HEK293 (cell line): ENCODE measurements at regions not wholly inside any gene's neighbourhood (a gene's known extent, or its start where the extent isn't known, plus 50 kb on each side); places are given as distances from the start of the nearest gene placed in this dataset.

Source experiments
- CTCF ChIA-PET: fragments of 350-600 bp; formaldehyde crosslinking; extraction: SDS; loops from one replicate; lab custom pipeline; 2021; ENCODE audit warnings: antibody characterized with exemption; lab: Yijun Ruan, JAX
- POLR2A ChIA-PET: fragments of 300-600 bp; formaldehyde crosslinking; extraction: SDS; loops from one replicate; lab custom pipeline; 2020; ENCODE audit warnings: antibody characterized with exemption, inconsistent platforms; lab: Yijun Ruan, JAX
- H3K27ac ChIP-seq: fragments of 200-500 bp; sonication (Bioruptor generic); 2 replicates; pipeline ENCODE4 v1.5.1; 2014; ENCODE audit warnings: low read depth, low read length, control low read depth, inconsistent platforms; ENCODE audit errors: extremely low read depth
- H3K36me3 ChIP-seq, 2 experiments: fragments of 200-500 bp in 1 of 2; sonication (Bioruptor generic) in 1 of 2; 1 replicate in 1 of 2; 2 replicates in 1 of 2; pipeline ENCODE4 v1.5.1; 2014 to 2017; ENCODE audit warnings: inconsistent platforms in 2 of 2, low read length in 2 of 2; ENCODE audit not compliant: control insufficient read depth in 2 of 2, insufficient read depth in 1 of 2
- H3K4me1 ChIP-seq: fragments of 200-500 bp; sonication (Bioruptor generic); 2 replicates; pipeline ENCODE4 v1.5.1; 2014; ENCODE audit warnings: mild to moderate bottlenecking, low read length, inconsistent platforms; ENCODE audit not compliant: control insufficient read depth, insufficient read depth
- H3K4me3 ChIP-seq: 2 replicates; pipeline ENCODE4 v1.5.1; 2011; ENCODE audit warnings: low read depth, mild to moderate bottlenecking, control low read depth, low read length, moderate library complexity
- H3K9me3 ChIP-seq: fragments of 200-500 bp; sonication (Bioruptor generic); 2 replicates; pipeline ENCODE4 v1.5.1; 2014; ENCODE audit warnings: low read depth, low read length, inconsistent platforms; ENCODE audit not compliant: control insufficient read depth, insufficient read depth
- KLF1 ChIP-seq: fragments of 450-650 bp; formaldehyde crosslinking; IDR thresholded peaks from 2 replicates; pipeline ENCODE4 v1.5.1; 2016; ENCODE audit warnings: missing biosample characterization, missing genetic modification characterization
- KLF16 ChIP-seq: fragments of 450-650 bp; formaldehyde crosslinking; IDR thresholded peaks from 2 replicates; pipeline ENCODE4 v1.5.1; 2017; ENCODE audit warnings: missing biosample characterization, missing genetic modification characterization
- MYNN ChIP-seq: fragments of 450-650 bp; formaldehyde crosslinking; IDR thresholded peaks from 2 replicates; pipeline ENCODE4 v1.5.1; 2016; ENCODE audit warnings: missing biosample characterization, missing genetic modification characterization, borderline replicate concordance
- OSR2 ChIP-seq: fragments of 450-650 bp; formaldehyde crosslinking; IDR thresholded peaks from 2 replicates; pipeline ENCODE4 v1.5.1; 2016; ENCODE audit warnings: missing biosample characterization, missing genetic modification characterization
- SP3 ChIP-seq: fragments of 450-650 bp; formaldehyde crosslinking; IDR thresholded peaks from 2 replicates; pipeline ENCODE4 v1.5.1; 2016; ENCODE audit warnings: missing biosample characterization, missing genetic modification characterization
- SP7 ChIP-seq: fragments of 450-650 bp; formaldehyde crosslinking; IDR thresholded peaks from 2 replicates; pipeline ENCODE4 v1.5.1; 2016; ENCODE audit warnings: missing biosample characterization, missing genetic modification characterization
- WT1 ChIP-seq: fragments of 450-650 bp; formaldehyde crosslinking; IDR thresholded peaks from 2 replicates; pipeline ENCODE4 v1.5.1; 2016; ENCODE audit warnings: missing biosample characterization, missing genetic modification characterization
- YY2 ChIP-seq: fragments of 450-650 bp; formaldehyde crosslinking; IDR thresholded peaks from 2 replicates; pipeline ENCODE4 v1.5.1; 2016; ENCODE audit warnings: missing biosample characterization, missing genetic modification characterization
- ZBTB17 ChIP-seq: fragments of 450-650 bp; formaldehyde crosslinking; IDR thresholded peaks from 2 replicates; pipeline ENCODE4 v1.5.1; 2016; ENCODE audit warnings: missing biosample characterization, missing genetic modification characterization
- ZFHX2 ChIP-seq: fragments of 450-650 bp; formaldehyde crosslinking; conservative IDR thresholded peaks from 2 replicates; pipeline ENCODE4 v1.5.1; 2016; ENCODE audit warnings: missing biosample characterization, missing genetic modification characterization
- ZNF274 ChIP-seq, 2 experiments: fragments of 200-500 bp in 1 of 2; fragments of 450-650 bp in 1 of 2; sonication (Bioruptor generic) in 1 of 2; formaldehyde crosslinking in 1 of 2; IDR thresholded peaks; 2 replicates each; pipeline versions ENCODE4 v1.5.1 to v1.6.1; 2014 to 2016; ENCODE audit warnings: borderline replicate concordance in 1 of 2, inconsistent platforms in 1 of 2, low read length in 1 of 2, missing biosample characterization in 1 of 2, missing genetic modification characterization in 1 of 2
- ZNF324 ChIP-seq: fragments of 450-650 bp; formaldehyde crosslinking; IDR thresholded peaks from 2 replicates; pipeline ENCODE4 v1.5.1; 2016; ENCODE audit warnings: missing biosample characterization, missing genetic modification characterization
- ZNF362 ChIP-seq: fragments of 450-650 bp; formaldehyde crosslinking; IDR thresholded peaks from 2 replicates; pipeline ENCODE4 v1.5.1; 2016; ENCODE audit warnings: missing biosample characterization, missing genetic modification characterization
- ZNF394 ChIP-seq: fragments of 450-650 bp; formaldehyde crosslinking; IDR thresholded peaks from 2 replicates; pipeline ENCODE4 v1.5.1; 2016; ENCODE audit warnings: missing biosample characterization, missing genetic modification characterization, mild to moderate bottlenecking, moderate library complexity, borderline replicate concordance
- ZNF426 ChIP-seq: fragments of 450-650 bp; formaldehyde crosslinking; IDR thresholded peaks from 2 replicates; pipeline ENCODE4 v1.5.1; 2017; ENCODE audit warnings: missing biosample characterization, missing genetic modification characterization, mild to moderate bottlenecking, inconsistent platforms, moderate library complexity
- ZNF518A ChIP-seq: fragments of 450-650 bp; formaldehyde crosslinking; conservative IDR thresholded peaks from 2 replicates; pipeline ENCODE4 v1.5.1; 2016; ENCODE audit warnings: low read depth, missing biosample characterization, missing genetic modification characterization
- ZNF629 ChIP-seq: fragments of 450-650 bp; formaldehyde crosslinking; IDR thresholded peaks from 2 replicates; pipeline ENCODE4 v1.5.1; 2017; ENCODE audit warnings: missing biosample characterization, missing genetic modification characterization
- ZNF843 ChIP-seq: fragments of 450-650 bp; formaldehyde crosslinking; IDR thresholded peaks from 2 replicates; pipeline ENCODE4 v1.5.1; 2016; ENCODE audit warnings: missing biosample characterization, missing genetic modification characterization
- ZSCAN23 ChIP-seq: fragments of 450-650 bp; formaldehyde crosslinking; IDR thresholded peaks from 2 replicates; pipeline ENCODE4 v1.5.1; 2016; ENCODE audit warnings: missing biosample characterization, missing genetic modification characterization
- TF ChIP-seq, protein P1 (sequence below): fragments of 450-650 bp; formaldehyde crosslinking; IDR thresholded peaks from 2 replicates; pipeline ENCODE4 v1.5.1; 2017; ENCODE audit warnings: missing biosample characterization, missing genetic modification characterization

GRCh38 chr3:72529081-72529480, 319.2 kb downstream of the SHQ1 start:
- TF ChIP-seq ZSCAN23 (no peak), YY2 (no peak), KLF16 (no peak), ZNF324 (no peak), SP3 (tag by site-specific recombination) (no peak), ZNF518A (tag by site-specific recombination) (no peak)
- TF ChIP-seq, all 188 proteins: peak for 0
- Histone ChIP-seq H3K4me3 (no peak overlapping the region), H3K9me3 (no peaks in the 10 kb centered on the region), H3K36me3 (no peaks in the 10 kb centered on the region), H3K27ac (no peak overlapping the region), H3K4me1 (no peaks in the 10 kb centered on the region)
- POLR2A ChIA-PET, result no interaction called here
- CTCF ChIA-PET, result interaction anchor here (0.7 kb wide), 1 partner anchor 88 kb away, joined by 3 read pairs; no protein-coding TSS in a partner anchor

DNA sequence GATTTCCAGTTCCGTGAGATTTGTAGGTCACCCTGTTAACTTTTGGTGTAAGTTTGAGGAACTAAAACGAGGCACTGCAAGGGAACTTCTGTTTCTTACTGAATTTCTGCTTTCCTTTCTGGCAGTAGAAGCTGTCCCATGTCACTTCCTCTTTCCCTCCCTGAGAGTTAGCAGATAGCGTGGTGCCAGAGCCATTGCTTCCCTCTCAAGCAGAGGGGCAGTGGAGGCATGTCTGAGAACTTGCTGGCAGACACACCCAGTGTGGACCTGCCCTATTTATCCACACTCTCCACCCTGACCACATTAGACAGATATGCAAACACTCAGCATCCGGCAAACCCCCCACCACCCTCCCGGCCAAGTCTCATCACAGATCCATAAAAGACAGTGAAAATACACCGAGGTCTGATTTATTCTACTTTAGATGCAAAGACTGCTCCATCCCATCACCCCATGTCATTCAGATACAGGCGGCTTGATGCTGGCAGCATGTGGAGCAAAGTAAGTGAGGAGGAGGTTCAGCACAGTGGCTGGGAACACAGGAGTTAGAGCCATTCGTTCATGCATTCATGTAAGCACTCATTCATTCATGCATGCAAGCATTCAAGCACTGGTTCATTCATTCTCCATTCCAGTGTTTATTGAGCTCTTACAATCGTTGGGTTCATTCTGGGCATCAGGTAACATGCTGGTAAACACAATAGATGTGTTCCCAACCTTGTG, 324.7 kb downstream of the SHQ1 start:
- Histone ChIP-seq H3K4me1 (peaks cover 4% of the 10 kb centered on the region; the same call in 1 of the 2 replicates), H3K27ac (no peak overlapping the region), H3K4me3 (no peak overlapping the region), H3K36me3 (no peaks in the 10 kb centered on the region), H3K9me3 (no peaks in the 10 kb centered on the region)
- ChIA-PET CTCF (no interaction called here), POLR2A (no interaction called here)
- TF ChIP-seq MYNN (tag by site-specific recombination), result no peak
- TF ChIP-seq KLF1, result peak; percentile 58

DNA sequence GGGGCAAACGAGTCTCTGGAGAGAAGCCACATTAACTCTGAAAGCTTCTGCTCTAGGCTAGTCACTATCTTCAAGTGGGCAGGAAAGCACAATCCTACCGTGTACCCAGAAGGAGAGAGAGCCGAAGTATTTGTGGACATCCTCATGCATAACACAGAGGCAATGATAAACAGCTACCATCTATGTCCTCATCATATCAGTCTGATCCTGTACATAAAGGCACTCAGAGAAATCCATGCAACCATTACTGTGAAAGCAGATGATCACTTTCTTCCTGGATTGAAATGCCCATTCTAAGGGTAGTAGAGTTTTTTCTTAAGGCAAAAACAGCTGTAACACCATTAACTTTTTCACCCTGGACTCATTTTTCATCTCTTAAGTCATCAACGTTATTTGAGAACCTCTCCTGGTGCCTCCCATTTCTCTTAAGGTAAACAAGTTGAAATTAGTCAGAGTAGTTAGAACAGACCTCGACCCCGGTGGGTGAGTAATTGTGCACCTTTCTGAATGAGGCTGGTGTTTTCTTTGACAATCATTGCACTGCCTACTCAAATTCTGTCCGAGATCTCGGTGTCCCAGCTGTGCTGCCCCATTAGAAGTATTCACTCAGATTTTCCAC, 327.4 kb downstream of the SHQ1 start:
- Histone ChIP-seq H3K4me3 (no peak overlapping the region), H3K4me1 (peaks cover 4% of the 10 kb centered on the region; the same call in 1 of the 2 replicates), H3K36me3 (no peaks in the 10 kb centered on the region), H3K27ac (no peak overlapping the region; the same call in 1 of the 2 replicates), H3K9me3 (no peaks in the 10 kb centered on the region)
- POLR2A ChIA-PET, result no interaction called here
- CTCF ChIA-PET, result interaction anchor here (0.7 kb wide), 1 partner anchor 31 kb away, joined by 6 read pairs; no protein-coding TSS in a partner anchor
- TF ChIP-seq ZFHX2 (tag by site-specific recombination), result peak; percentile 29; the same call in 1 of the 2 replicates
- no peak for TF ChIP-seq ZNF274 (IDR thresholded peaks at IDR 0.05; ENCODE audit: low read length)
- TF ChIP-seq ZNF274 (tag by site-specific recombination; IDR thresholded peaks at IDR 0.05; ENCODE audit: borderline replicate concordance), result no peak
- TF ChIP-seq, protein P1, sequence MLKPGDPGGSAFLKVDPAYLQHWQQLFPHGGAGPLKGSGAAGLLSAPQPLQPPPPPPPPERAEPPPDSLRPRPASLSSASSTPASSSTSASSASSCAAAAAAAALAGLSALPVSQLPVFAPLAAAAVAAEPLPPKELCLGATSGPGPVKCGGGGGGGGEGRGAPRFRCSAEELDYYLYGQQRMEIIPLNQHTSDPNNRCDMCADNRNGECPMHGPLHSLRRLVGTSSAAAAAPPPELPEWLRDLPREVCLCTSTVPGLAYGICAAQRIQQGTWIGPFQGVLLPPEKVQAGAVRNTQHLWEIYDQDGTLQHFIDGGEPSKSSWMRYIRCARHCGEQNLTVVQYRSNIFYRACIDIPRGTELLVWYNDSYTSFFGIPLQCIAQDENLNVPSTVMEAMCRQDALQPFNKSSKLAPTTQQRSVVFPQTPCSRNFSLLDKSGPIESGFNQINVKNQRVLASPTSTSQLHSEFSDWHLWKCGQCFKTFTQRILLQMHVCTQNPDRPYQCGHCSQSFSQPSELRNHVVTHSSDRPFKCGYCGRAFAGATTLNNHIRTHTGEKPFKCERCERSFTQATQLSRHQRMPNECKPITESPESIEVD (tag by site-specific recombination), result peak; percentile 30; the same call in 1 of the 2 replicates
- TF ChIP-seq ZNF426, result no peak
- no peak for TF ChIP-seq ZNF394 (tag by site-specific recombination)
- peak; percentile 52; the same call in 1 of the 2 replicates for TF ChIP-seq ZNF629
- TF ChIP-seq WT1 (tag by site-specific recombination), result peak; percentile 89
- peak; percentile 73; the same call in 1 of the 2 replicates for TF ChIP-seq ZNF362
- TF ChIP-seq SP7 (tag by site-specific recombination), result 0 out of 2 replicates have a peak, but pooled peaks have one; percentile 45
- peak; percentile 59 for TF ChIP-seq ZBTB17 (tag by site-specific recombination)
- 0 out of 2 replicates have a peak, but pooled peaks have one; percentile 13 for TF ChIP-seq OSR2 (tag by site-specific recombination)
- 0 out of 2 replicates have a peak, but pooled peaks have one; percentile 20 for TF ChIP-seq ZNF843
